Right lobe of liver (tissue), 6 donors: ENCODE measurements at regions not wholly inside any gene's neighbourhood (a gene's known extent, or its start where the extent isn't known, plus 50 kb on each side); places are given as distances from the start of the nearest gene placed in this dataset.
"Not testable (repeated sequence)": the region's sequence is repeated elsewhere in the genome, so short reads cannot be mapped to it uniquely, and the experiment has no call there.

Experiments
- ATAC-seq, 4 donors: fragments of 200-7000 bp; cut with Tn5 transposase; one replicate each; pipeline ENCODE4 v1.9.1; 2020; ENCODE audit warnings: mild to moderate bottlenecking in 4 of 4, moderate library complexity in 4 of 4
- DNase-seq, 3 donors: peaks; one replicate each; pipeline ENCODE4 v3.0.0-alpha.2; 2020
- H3K27ac ChIP-seq, 3 donors: fragments of 200-600 bp; one replicate each; pipeline ENCODE4 v1.8.0; 2022
- H3K27me3 ChIP-seq, 2 donors: fragments of 200-600 bp; one replicate each; pipeline ENCODE4 v1.8.0; 2022
- H3K36me3 ChIP-seq, 4 donors: fragments of 200-600 bp; sonication (generic) in 1 of 4; one replicate each; pipeline versions ENCODE4 v1.5.1 to v1.8.0; 2017 to 2022; ENCODE audit warnings: control low read depth in 1 of 4
- H3K4me1 ChIP-seq, 4 donors: fragments of 200-600 bp; sonication (generic) in 1 of 4; one replicate each; pipeline versions ENCODE4 v1.5.1 to v1.8.0; 2017 to 2022; ENCODE audit warnings: control low read depth in 1 of 4
- H3K4me3 ChIP-seq, 3 donors: fragments of 200-600 bp; one replicate each; pipeline ENCODE4 v1.8.0; 2022
- H3K9me3 ChIP-seq, 4 donors: fragments of 200-600 bp; sonication (generic) in 1 of 4; one replicate each; pipeline versions ENCODE4 v1.5.1 to v1.8.0; 2017 to 2022; ENCODE audit warnings: control low read depth in 1 of 4
- POLR2A ChIP-seq: fragments of 450-650 bp; IDR thresholded peaks from one replicate; pipeline ENCODE4 v1.6.1; 2017; ENCODE audit warnings: antibody characterized with exemption, mild to moderate bottlenecking
- WGBS: methylation state at CpG from one replicate; pipeline ENCODE4 v1.1.6; 2018; ENCODE audit warnings: low coverage, low lambda C conversion rate; ENCODE audit not compliant: insufficient coverage; ENCODE audit errors: missing lambda C conversion rate; 5-methylcytosine and 5-hydroxymethylcytosine counted together
- intact Hi-C, 2 donors: fragments of 100-400 bp; cut with DNase I; formaldehyde crosslinking; loops; one replicate each; pipeline versions ENCODE4 v1.11.2 to v1.14.1; 2022
- TF ChIP-seq, protein P1 (sequence below), 4 donors: fragments of 200-600 bp in 3 of 4; fragments of 450-650 bp in 1 of 4; IDR thresholded peaks; one replicate each; pipeline versions ENCODE4 v1.5.1 to v1.8.0; 2016 to 2022; ENCODE audit warnings: antibody characterized with exemption in 4 of 4, mild to moderate bottlenecking in 2 of 4
- donor health status: DM: no; HTN: yes; CAD: no.
- donor health status: DM: no; HTN: no; CAD: no.
- donor health status: DM: no; HTN: no; CAD: no.
- donor health status: DM: no; HTN: yes; CAD: no.
- donor health status: DM: no; HTN: yes; CAD: no.

DNA sequence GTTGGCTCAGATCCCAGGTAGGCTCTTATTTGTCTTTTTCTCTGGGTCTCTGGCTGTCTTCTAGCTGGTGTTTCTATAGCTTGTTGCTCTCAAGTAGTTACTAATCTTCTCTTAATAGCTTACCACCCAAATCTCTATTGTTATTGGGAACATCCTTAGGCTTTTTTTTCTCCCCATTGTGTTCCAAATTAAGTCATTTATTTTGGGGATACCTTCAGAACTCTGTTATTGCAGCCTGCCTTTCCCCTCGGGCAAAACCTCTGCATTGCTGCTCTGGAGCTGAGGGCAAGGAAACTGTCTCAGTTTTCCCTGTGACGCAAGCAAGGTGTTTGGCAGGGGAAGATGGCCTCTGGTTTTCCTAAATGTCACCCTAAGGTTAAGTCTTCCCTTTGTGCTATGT, 113.3 kb upstream of the XIST start:
- H3K27ac ChIP-seq: peak overlapping the region in 1 of 3 donors; percentile 29
- TF ChIP-seq, protein P1, sequence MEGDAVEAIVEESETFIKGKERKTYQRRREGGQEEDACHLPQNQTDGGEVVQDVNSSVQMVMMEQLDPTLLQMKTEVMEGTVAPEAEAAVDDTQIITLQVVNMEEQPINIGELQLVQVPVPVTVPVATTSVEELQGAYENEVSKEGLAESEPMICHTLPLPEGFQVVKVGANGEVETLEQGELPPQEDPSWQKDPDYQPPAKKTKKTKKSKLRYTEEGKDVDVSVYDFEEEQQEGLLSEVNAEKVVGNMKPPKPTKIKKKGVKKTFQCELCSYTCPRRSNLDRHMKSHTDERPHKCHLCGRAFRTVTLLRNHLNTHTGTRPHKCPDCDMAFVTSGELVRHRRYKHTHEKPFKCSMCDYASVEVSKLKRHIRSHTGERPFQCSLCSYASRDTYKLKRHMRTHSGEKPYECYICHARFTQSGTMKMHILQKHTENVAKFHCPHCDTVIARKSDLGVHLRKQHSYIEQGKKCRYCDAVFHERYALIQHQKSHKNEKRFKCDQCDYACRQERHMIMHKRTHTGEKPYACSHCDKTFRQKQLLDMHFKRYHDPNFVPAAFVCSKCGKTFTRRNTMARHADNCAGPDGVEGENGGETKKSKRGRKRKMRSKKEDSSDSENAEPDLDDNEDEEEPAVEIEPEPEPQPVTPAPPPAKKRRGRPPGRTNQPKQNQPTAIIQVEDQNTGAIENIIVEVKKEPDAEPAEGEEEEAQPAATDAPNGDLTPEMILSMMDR (IDR thresholded peaks at IDR 0.05): no peak
- TF ChIP-seq POLR2A: no peak
- H3K4me1 ChIP-seq: peaks cover 0 to 19% (median 9%) of the 10 kb centered on the region in 4 donors
- intact Hi-C loops: no loop called here
- no peaks in the 10 kb centered on the region for H3K9me3 ChIP-seq
- WGBS: 83% methylated on average over 2 of the region's 2 CpGs
- no peaks in the 10 kb centered on the region for H3K27me3 ChIP-seq
- peaks cover 0 to 4% (median 0%) of the 10 kb centered on the region in 4 donors for H3K36me3 ChIP-seq
- H3K4me3 ChIP-seq: no peak overlapping the region
- ATAC-seq: peak in 1 of 4 donors; percentile 24
- no peak for DNase-seq

- intact Hi-C loops: no loop called here
- TF ChIP-seq, protein P1 (IDR thresholded peaks at IDR 0.05): no peak
- no peak for TF ChIP-seq POLR2A
- no peak for ATAC-seq
- H3K4me1 ChIP-seq: peaks cover 0 to 19% (median 9%) of the 10 kb centered on the region in 4 donors
- no peaks in the 10 kb centered on the region for H3K9me3 ChIP-seq
- H3K27ac ChIP-seq: peak overlapping the region in 2 of 3 donors; percentile 65 to 73
- DNase-seq: no peak
- no peaks in the 10 kb centered on the region for H3K27me3 ChIP-seq
- no peak overlapping the region for H3K4me3 ChIP-seq
- peaks cover 0 to 2% (median 0%) of the 10 kb centered on the region in 4 donors for H3K36me3 ChIP-seq
- 86% methylated on average over 1 of the region's 1 CpG for WGBS
These were observed 112.1 kb upstream of the XIST start for GRCh38 chrX:73964579-73964978.

- ATAC-seq (peak; percentile 92 to 98 (median 95)), DNase-seq (peak; percentile 67 to 88 (median 86))
- Histone ChIP-seq H3K4me3 (no peak overlapping the region), H3K4me1 (peaks cover 0 to 19% (median 9%) of the 10 kb centered on the region in 4 donors), H3K9me3 (no peaks in the 10 kb centered on the region), H3K27me3 (no peaks in the 10 kb centered on the region), H3K36me3 (no peaks in the 10 kb centered on the region), H3K27ac (peak overlapping the region in 2 of 3 donors; percentile 73 to 76)
- TF ChIP-seq POLR2A: no peak
- TF ChIP-seq, protein P1 (IDR thresholded peaks at IDR 0.05): no peak
- 62% methylated on average over 3 of the region's 9 CpGs for WGBS
- intact Hi-C loops: no loop called here
These were observed 111.2 kb upstream of the XIST start for GRCh38 chrX:73963682-73964081.

GRCh38 chrX:73962948-73963347, 110.4 kb upstream of the XIST start:
- DNase-seq (no peak), ATAC-seq (no peak)
- Histone ChIP-seq H3K4me1 (peaks cover 0 to 19% (median 9%) of the 10 kb centered on the region in 4 donors), H3K36me3 (no peaks in the 10 kb centered on the region), H3K9me3 (no peaks in the 10 kb centered on the region), H3K4me3 (no peak overlapping the region), H3K27me3 (no peaks in the 10 kb centered on the region), H3K27ac (peak overlapping the region in 2 of 3 donors; percentile 57 to 76)
- no peak for TF ChIP-seq POLR2A
- TF ChIP-seq, protein P1 (IDR thresholded peaks at IDR 0.05): no peak
- WGBS: 91% methylated on average over 4 of the region's 8 CpGs
- intact Hi-C loops: no loop called here

DNA sequence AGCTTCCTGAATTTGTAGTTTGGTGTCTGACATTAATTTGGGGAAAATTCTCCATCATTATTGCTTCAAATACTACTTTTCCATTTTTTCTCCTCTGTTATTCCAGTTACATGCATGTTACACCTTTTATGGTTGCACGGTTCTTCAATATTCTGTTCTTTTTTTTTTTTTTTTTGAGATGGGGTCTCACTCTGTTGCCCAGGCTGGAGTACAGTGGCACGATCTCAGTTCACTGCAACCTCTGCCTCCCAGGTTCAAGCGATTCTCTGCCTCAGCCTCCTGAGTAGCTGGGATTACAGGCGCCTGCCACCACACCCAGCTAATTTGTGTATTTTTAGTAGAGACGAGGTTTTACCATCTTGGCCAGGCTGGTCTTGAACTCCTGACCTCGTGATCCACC, 109.4 kb upstream of the XIST start:
- 92% methylated on average over 4 of the region's 6 CpGs for WGBS
- H3K4me3 ChIP-seq, H3K9me3 ChIP-seq, H3K36me3 ChIP-seq, ATAC-seq, DNase-seq, intact Hi-C loops, H3K27me3 ChIP-seq: not testable (repeated sequence)
- H3K27ac ChIP-seq: peak overlapping the region in 1 of 3 donors; percentile 11
- H3K4me1 ChIP-seq: peaks cover 0 to 19% (median 9%) of the 10 kb centered on the region in 4 donors
